HFF-Myc (cell line): ENCODE measurements at regions not wholly inside any gene's neighbourhood (a gene's known extent, or its start where the extent isn't known, plus 50 kb on each side); places are given as distances from the start of the nearest gene placed in this dataset.

Experiments used
- DNase-seq: peaks from one replicate; pipeline ENCODE4 v3.0.0-alpha.2; 2011; ENCODE audit warnings: low read depth; ENCODE audit errors: extremely low read depth
- H3K4me3 ChIP-seq: replicated peaks from 2 replicates; pipeline ENCODE4 v1.5.1; 2011; ENCODE audit warnings: low read depth, mild to moderate bottlenecking, control low read depth, low read length
- CTCF ChIP-seq: IDR thresholded peaks from 2 replicates; pipeline ENCODE4 v1.5.1; 2012; ENCODE audit warnings: mild to moderate bottlenecking, low read depth, low read length, control low read depth; ENCODE audit errors: missing control alignments

GRCh38 chr7:153628406-153628805 is 423.8 kb upstream of the DPP6 start:
- no peak for DNase-seq
- H3K4me3 ChIP-seq: no peak overlapping the region
- no peak for TF ChIP-seq CTCF

- no peak for TF ChIP-seq CTCF
- DNase-seq: no peak
- no peak overlapping the region for H3K4me3 ChIP-seq
Observed at GRCh38 chr7:153628825-153629224, 423.4 kb upstream of the DPP6 start.

- no peak for DNase-seq
- TF ChIP-seq CTCF: no peak
- H3K4me3 ChIP-seq: no peak overlapping the region
Observed at GRCh38 chr7:153638821-153639435, 413.3 kb upstream of the DPP6 start.

GRCh38 chr7:153640586-153640985 is 411.6 kb upstream of the DPP6 start:
- no peak overlapping the region for H3K4me3 ChIP-seq
- no peak for DNase-seq
- no peak for TF ChIP-seq CTCF

GRCh38 chr7:153641199-153641598 is 411.0 kb upstream of the DPP6 start:
- no peak for DNase-seq
- TF ChIP-seq CTCF: no peak
- no peak overlapping the region for H3K4me3 ChIP-seq

- no peak for DNase-seq
- no peak for TF ChIP-seq CTCF
- no peak overlapping the region for H3K4me3 ChIP-seq
Observed at GRCh38 chr7:153642989-153643388, 409.2 kb upstream of the DPP6 start.
